ENCODE measurements at regions not wholly inside any gene's neighbourhood (a gene's known extent, or its start where the extent isn't known, plus 50 kb on each side); places are given as distances from the start of the nearest gene placed in this dataset.
"Not testable (repeated sequence)": the region's sequence is repeated elsewhere in the genome, so short reads cannot be mapped to it uniquely, and the experiment has no call there.

DNA sequence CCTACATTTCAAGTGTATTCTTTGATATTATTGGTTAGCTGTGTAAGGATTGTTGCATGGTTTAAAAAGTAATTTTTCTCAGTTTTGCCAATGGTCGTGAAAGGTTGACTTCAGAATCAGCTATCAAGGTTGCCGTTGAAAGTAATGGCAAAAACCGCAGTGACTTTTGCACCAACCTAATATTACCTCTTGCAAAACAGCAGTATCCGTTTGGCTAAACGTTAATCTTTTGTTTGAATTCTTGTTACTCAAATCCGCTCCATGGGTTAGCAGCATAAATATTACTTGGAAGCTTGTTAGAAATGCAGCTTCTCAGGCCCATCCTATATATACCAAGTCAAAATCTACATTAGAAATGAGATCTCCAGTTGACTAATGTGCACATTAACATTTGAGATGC lies 141.6 kb upstream of the PRSS12 start:
- not testable (repeated sequence) for DNase-seq (ENCODE audit: low read depth in 4 of 4, low spot score in 3 of 4)

DNA sequence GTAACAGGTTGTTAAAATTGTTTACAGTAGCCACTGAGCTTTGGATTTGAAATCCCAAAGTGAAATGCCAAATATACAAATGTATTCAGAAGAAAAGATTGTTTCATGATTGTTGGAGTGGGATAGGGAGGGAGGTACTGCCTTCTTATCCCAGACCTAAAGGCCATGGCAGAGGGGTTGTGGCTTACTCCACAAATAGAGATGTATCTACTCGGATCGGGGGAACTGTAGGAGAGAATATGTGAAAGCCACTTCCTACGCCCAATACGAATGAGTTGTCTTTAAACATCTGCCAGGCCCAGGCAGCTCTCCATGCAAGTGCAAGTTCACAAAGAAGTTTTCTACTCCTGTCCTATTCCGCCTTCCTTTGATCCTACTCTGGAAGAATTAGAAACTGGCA lies 150.2 kb upstream of the PRSS12 start:
- DNase-seq (ENCODE audit: low read depth in 4 of 4, low spot score in 3 of 4) = not testable (repeated sequence)

GRCh38 chr4:118504927-118505326 lies 152.1 kb upstream of the PRSS12 start:
- DNase-seq (ENCODE audit: low read depth in 4 of 4, low spot score in 3 of 4) = not testable (repeated sequence)

DNA sequence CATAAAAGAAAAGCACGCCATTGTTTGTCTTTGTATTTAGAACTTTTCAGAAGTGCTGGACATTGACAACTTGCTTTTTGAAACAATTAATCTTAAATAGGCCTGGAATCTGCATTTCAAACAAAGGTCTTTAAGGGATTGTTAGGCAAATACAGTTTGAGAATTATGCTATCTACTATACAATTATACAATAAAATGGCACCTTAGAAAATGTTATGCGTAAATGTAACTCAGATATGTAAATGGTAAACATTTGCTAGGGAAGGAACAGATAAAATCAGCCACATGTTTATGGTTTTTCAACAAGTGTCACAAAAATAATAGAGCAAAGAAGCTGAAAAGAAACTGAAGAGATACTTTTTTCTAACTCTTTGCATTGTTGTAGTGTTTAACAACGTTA lies 152.7 kb upstream of the PRSS12 start:
- not testable (repeated sequence) for DNase-seq (ENCODE audit: low read depth in 4 of 4, low spot score in 3 of 4)

DNA sequence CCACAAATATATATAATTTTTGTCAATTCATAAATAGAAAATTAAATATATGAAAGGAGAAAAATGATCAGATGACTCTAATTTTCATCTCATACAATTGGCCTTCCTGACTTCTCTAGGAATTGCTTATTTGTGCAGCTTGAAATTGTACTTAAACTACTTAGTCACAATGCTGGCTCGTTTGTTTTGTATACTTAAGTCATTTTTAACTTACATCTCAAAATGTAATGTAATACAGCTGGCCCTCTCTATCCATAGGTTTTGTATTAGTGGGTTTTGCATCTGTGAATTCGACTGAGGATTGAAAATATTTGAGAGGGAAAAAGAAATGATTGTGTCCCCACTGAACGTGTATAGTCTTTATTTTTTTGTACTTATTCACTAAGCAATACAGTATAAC lies 160.1 kb upstream of the PRSS12 start:
- not testable (repeated sequence) for DNase-seq (ENCODE audit: low read depth in 4 of 4, low spot score in 3 of 4)

DNA sequence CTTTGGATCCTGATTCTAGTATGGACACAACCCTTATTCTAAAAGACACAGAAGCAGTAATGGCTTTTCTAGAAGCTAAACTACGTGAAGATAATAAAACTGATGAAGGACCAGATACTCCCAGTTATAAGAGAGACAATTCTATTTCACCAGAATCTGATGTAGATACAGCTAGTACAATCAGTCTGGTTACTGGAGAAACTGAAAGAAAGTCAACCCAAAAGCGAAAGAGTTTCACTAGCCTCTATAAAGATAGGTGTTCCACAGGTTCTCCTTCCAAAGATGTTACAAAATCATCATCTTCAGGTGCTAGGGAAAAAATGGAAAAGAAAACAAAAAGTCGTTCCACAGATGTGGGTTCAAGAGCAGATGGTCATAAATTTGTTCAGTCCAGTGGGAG lies 161.5 kb upstream of the PRSS12 start:
- not testable (repeated sequence) for DNase-seq (ENCODE audit: low read depth in 4 of 4, low spot score in 3 of 4)

GRCh38 chr4:118516107-118516506 lies 163.3 kb upstream of the PRSS12 start:
- not testable (repeated sequence) for DNase-seq (ENCODE audit: low read depth in 4 of 4, low spot score in 3 of 4)

- not testable (repeated sequence) for DNase-seq (ENCODE audit: low read depth in 4 of 4, low spot score in 3 of 4)
Observed at GRCh38 chr4:118530107-118530506, 155.1 kb upstream of the METTL14 start.

GRCh38 chr4:118531947-118532346 lies 153.2 kb upstream of the METTL14 start:
- not testable (repeated sequence) for DNase-seq (ENCODE audit: low read depth in 4 of 4, low spot score in 3 of 4)

- not testable (repeated sequence) for DNase-seq (ENCODE audit: low read depth in 4 of 4, low spot score in 3 of 4)
Observed at GRCh38 chr4:118535788-118536187, 149.4 kb upstream of the METTL14 start.

DNA sequence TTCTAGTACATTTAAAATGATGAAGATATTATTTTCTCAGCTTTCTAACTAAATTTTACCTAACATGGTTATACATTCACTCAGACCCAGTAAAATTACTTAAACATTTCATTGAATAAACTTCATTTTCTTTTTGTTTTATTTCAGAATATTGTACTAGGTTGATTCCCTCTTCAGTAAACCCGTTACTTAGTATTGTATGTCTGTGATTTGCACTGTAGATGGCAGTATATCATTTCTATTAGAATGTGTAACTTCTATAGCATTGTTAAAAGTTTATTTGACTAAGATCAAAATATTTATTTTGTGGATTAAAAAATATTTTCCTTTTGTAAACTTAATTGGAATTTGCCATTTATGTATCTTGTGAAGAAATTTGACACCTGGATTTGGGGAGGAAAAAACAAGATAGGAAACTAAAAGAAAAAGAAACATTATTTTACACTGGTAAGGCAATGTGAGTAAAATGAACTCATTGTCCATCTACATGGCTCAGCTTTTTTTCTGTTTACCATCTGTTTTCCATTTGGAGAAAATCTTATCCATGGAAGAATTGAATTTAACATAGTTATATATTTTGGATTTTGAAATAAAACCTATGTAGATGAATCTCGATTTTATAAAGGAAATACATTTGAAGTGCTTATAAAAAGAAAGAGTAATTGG lies 145.6 kb upstream of the METTL14 start:
- DNase-seq (ENCODE audit: low read depth in 4 of 4, low spot score in 3 of 4) = not testable (repeated sequence)

DNA sequence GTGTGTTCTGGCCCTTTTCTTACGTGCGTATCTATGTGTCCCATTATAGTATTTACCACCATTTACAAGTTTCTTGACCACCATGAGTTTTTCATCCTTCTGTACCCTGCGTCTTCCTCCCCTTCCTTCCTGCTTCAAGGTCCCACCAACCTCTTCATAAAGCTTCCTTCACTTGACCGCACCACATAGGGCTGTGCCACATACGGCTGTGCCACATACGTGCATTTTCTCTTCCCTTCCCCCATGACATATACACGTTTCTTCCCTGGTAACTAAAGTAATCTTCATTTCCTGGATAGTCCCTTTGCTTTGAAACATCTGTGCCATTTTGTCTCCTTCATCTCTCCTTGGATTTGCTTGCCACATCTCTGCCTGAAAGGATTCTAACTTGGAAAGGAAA lies 128.6 kb upstream of the METTL14 start:
- DNase-seq (ENCODE audit: low read depth in 4 of 4, low spot score in 3 of 4) = not testable (repeated sequence)

GRCh38 chr4:118557298-118557851 lies 127.8 kb upstream of the METTL14 start:
- no peak for DNase-seq (ENCODE audit: low read depth in 4 of 4, low spot score in 3 of 4)

DNA sequence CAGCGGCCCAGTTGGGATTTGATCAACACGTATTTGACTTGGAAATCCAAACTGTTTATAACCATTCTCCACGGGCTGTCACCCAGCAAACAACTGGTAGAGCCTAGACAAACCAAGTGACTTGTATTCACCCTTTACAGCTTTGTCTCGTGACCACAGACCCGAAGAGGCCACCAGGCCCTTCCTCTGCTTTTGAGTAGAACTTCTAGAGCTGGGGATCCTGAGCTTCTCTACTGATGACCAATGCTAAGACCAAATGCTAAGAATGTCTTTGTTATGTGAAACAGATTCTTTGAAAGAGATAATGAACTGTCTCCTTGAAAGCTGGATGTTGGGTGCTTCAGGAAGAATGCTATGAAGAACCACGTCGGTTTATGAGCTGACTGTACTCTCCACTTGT lies 127.0 kb upstream of the METTL14 start:
- DNase-seq (ENCODE audit: low read depth in 4 of 4, low spot score in 3 of 4) = not testable (repeated sequence)

- not testable (repeated sequence) for DNase-seq (ENCODE audit: low read depth in 4 of 4, low spot score in 3 of 4)
Observed at GRCh38 chr4:118561559-118561958, 123.6 kb upstream of the METTL14 start.

GRCh38 chr4:118566003-118566513 lies 119.1 kb upstream of the METTL14 start:
- DNase-seq (ENCODE audit: low read depth in 4 of 4, low spot score in 3 of 4) = not testable (repeated sequence)

GRCh38 chr4:118572991-118573390 lies 112.2 kb upstream of the METTL14 start:
- not testable (repeated sequence) for DNase-seq (ENCODE audit: low read depth in 4 of 4, low spot score in 3 of 4)

GRCh38 chr4:118574251-118574913 lies 110.8 kb upstream of the METTL14 start:
- not testable (repeated sequence) for DNase-seq (ENCODE audit: low read depth in 4 of 4, low spot score in 3 of 4)

DNA sequence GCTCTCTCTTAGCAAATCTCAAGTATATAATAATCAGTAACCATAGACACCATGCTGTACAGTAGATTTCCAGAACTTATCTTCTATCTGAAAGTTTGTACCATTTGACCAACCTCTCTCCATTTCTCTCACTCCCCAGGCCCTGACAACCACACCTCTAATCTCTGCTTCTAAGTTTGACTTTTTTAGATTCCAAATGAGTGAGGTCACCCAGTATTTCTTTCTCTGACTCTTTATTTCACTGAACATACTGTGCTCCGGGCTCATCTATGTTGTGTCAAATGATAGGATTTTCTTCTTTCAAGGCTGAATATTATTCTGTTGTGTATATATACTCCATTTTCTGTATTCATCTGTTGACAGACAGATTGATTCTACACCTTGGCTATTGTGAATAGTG lies 110.1 kb upstream of the METTL14 start:
- not testable (repeated sequence) for DNase-seq (ENCODE audit: low read depth in 4 of 4, low spot score in 3 of 4)

- DNase-seq (ENCODE audit: low read depth in 4 of 4, low spot score in 3 of 4) = not testable (repeated sequence)
Observed at GRCh38 chr4:118575726-118576125, 109.5 kb upstream of the METTL14 start.

- not testable (repeated sequence) for DNase-seq (ENCODE audit: low read depth in 4 of 4, low spot score in 3 of 4)
Observed at GRCh38 chr4:118576709-118577219, 108.4 kb upstream of the METTL14 start.
